Kidney glomerular epithelial cell (primary cell): ENCODE measurements at regions not wholly inside any gene's neighbourhood (a gene's known extent, or its start where the extent isn't known, plus 50 kb on each side); places are given as distances from the start of the nearest gene placed in this dataset.

Experiments
- DNase-seq: peaks from one replicate; lab custom pipeline; 2025; lab: John Stamatoyannopoulos, UW

DNA sequence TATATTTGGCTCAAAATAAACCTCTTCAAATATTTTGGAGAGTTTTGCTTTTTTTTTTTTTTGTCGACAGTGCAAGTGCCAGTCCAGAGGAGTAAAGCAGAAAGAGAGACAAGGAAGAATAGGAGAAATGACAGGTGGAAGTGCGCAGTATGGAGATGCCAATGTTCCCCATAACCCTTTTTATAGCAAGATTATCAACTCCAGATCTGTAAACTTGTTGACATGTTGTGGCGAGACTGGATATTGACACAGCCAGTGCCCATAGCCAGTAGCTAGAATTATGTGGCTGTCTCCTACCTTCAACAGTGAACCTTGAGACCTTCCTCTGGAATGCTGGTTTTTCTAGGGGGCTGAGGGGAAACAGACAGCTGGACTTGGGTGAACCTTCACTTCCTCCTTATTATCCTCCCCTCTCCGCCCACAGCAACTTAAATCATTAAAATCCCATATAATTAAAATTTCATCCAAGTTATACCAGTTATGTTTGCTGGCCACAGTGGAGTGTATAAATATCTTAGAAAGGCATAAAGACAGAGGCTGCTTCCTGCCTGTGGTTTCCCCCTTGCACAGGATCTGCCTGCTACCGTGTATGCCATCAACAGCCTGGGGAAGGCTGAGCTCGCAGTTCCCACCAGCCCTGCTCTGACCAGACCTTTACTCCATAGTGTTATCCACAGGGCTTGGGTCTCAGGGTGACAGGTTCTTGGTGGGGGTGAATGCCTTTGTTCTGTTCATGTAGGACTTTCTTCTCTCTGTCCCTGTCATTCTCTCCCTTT lies 112.3 kb upstream of the ANKH start:
- no peak for DNase-seq

- DNase-seq, result no peak
These were observed 109.1 kb upstream of the ANKH start for GRCh38 chr5:14980698-14981097.

GRCh38 chr5:14977058-14977685 lies 105.6 kb upstream of the ANKH start:
- DNase-seq, result no peak

- DNase-seq, result no peak
These were observed 104.9 kb upstream of the ANKH start for GRCh38 chr5:14976486-14976885.

DNA sequence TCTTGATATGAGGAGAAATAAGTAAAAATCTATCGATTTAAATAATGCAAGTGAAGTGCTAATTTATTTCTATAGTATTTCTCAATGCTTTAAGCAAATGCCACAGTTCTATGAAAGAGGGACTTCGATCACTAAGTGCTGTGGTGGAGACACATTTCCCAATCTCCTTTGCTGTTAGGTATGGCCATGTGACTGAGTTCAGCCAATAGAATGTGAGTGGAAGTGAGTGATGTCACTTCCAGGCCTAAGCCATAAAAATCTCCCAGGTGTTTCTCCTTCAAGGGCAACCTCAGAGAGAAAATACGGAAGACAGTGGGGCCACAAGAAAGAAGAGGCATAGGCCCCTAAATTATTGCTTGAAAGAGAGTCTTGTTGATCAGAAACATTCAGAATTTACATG lies 100.3 kb upstream of the ANKH start:
- no peak for DNase-seq

DNA sequence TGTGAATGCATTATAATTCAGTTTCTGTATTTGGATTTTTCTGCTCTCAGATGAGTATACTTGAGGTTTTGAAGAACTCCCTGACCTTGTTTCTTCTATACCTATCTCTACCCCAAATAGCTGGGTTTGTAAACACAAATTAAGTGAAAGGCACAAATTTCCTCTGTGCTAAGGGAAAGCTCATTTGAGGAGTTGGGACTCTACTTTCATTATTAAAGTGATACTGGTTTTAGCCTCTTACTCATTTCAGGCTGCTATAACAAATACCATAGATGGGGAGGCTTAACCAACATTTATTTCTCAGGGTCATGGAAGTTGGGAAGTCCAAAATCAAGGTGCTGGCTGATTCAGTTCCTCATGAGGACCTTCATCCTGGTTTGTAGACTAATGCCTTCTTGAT lies 97.2 kb upstream of the ANKH start:
- no peak for DNase-seq

DNA sequence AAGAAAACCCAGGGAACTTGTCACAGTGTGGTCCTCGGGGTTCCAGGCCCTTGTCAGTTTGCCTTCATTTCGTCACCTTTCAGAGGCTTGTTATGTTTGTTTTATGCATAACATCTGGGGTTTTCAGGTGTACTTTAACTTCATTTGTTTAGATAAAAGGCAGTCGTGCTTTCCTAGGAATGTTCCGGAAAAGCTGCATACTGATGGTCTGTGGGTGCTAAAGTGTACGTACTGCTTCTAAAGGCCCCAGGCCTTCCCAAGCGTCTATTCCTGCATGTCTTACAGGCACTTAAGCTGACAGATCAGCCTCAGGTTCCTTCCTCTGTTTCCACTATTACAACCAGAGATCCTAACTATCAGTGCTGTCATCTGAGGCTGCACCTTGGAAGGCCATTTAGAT lies 95.6 kb upstream of the ANKH start:
- DNase-seq, result no peak

- DNase-seq, result no peak
These were observed 94.2 kb upstream of the ANKH start for GRCh38 chr5:14965815-14966214.

DNA sequence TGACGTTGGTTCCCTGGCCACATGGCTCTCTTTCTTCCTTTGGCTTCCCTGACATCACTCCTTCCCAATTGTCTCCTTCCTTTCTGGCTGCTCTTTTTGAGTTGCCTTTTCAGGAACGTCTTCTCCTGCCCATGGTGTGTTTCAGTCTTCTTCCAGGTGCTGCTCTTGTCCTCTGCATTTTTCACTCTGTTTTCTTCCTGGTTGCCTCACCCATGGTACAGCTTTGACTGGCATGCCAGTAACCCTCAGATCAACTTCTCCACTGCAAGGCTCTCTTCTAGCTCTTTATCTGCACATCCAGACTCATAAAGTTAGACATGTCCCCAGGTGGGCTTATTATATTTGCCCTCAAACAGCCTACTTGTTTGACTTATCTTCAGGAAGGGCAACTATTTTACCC lies 91.0 kb upstream of the ANKH start:
- no peak for DNase-seq

DNA sequence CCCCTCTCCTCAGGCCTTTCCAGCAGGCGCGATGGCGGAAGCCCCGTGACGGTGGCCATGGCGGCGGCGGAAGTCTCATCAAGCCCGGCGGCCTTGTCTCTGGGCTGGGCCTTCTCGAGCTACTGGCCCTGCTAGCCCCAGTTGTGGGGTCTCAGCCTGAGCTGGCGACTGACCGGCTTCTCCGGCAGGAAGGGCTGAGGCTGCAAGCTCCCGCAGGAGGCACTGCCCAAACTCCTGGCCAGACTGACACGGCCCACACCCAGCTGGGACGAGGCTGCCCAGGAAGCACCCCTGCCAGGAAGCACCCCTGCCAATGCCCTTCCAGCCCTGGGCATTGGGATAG lies 88.5 kb upstream of the ANKH start:
- no peak for DNase-seq

DNA sequence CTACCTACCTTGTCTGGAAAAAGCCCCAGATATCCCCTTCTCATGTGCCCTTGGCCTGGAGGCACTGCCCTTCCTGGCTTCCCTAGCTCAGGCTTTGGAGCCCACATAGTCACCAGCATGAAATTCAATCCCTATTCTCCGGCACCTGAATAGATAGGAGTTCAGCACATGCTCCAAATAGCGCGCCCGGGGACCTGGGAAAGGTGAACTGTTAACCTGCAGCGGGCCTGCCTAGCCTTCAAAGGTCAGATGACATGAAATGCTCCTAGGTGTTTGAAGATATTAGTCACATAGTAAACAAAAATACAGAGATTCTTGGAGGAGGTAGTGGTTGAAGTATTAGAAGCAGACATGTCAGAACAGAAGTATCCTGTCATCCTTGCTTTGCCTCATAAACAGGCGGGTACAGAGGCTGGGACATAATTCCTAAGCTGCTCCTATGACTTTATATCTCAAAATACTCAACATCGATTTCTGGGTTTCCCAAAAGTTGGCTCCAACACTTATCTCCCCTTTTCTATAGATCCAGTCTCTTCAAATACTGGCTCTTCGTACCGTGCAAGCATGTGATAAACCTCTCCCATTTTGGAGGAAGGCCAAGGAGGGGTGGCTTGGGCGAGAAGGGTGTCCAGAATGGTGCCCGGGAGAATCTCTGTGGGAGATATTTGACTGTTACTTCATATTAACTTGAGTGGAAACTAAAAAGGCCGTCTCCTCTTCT lies 88.0 kb upstream of the ANKH start:
- DNase-seq, result peak; percentile 2

DNA sequence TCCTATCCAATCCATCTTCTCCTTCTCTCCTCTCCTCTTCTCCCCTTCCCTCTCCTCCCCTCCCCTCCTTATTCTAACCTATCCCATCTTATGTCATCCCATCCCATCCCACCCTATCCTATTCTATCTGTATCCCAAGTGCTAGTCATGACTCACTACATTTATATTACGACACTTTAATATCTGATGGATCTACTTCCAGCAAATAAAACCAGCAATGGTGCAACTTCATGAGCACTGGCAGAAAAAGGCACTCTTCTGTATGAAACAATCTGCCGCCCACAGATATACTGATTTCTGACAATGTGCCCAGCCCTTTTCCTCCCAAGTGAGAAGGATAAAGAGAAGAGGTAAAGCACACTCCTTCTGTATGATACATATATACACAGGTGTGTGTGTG lies 86.6 kb upstream of the ANKH start:
- DNase-seq, result no peak

DNA sequence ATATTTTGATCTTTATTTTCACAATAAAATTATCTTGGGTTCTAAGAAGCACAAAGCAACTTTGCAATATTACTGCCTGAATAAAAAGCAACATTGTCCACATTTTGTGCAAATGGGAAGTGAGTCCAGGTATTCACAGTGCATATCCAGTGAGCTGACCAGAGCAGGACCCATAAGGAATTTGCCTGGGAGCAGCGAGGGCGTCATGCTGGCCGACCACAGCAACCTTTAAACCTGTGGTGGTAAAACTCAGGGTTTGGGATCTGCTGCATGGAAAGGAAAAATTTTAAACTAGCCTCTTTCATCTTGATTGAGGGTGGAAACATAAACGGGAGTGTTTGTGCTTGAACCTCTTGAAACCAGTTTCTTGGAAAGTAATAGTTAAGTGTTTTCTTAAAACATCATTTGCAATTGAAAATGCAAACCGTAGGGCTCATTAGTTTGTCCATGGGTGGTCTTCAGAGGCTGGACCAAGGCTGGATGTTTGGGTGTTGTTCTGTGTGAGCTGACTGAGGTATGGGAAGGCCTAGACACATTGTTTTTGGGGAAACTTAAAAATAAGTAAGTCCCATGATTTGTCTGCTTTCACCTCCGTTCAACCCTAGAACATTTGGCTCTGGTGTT lies 85.0 kb upstream of the ANKH start:
- DNase-seq, result no peak

- no peak for DNase-seq
These were observed 83.2 kb upstream of the ANKH start for GRCh38 chr5:14954616-14955343.

DNA sequence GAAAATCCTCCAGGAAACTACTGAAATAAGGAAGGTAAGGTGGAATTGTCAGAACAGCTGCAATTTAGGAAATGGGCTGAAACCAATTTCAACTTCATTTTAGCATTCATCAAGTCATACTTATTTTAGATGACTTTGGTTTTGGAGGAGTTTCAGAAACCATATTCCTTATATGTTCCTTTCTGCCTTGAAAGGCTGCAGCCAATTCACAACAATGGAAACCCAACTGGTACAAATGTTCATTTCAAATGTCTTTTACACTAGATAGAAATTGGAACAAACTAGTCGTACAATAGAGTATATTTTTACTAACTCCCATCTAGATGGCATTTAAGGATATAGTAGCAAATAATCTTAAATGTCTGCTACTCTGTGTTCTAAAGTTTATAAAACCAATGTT lies 82.6 kb upstream of the ANKH start:
- no peak for DNase-seq

GRCh38 chr5:14953075-14953607 lies 81.6 kb upstream of the ANKH start:
- no peak for DNase-seq

DNA sequence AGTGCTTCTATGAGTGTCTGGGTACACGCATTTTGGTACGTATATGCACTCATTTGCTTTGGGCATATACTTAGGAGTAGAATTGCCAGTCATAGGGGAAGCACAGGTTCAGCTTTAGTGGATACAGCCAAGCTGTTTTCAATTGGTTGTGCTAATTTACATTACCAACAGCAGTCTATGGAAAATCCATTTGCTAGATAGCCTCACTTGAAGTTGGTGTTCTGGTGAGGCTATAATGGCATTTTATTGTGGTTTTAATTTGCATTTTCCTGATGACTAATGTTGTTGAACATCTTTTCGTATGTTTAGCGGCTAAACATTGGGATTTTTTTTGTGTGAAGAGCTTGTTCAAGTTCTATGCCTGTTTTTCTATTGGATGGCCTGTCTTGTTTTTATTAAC lies 76.8 kb upstream of the ANKH start:
- DNase-seq, result no peak

DNA sequence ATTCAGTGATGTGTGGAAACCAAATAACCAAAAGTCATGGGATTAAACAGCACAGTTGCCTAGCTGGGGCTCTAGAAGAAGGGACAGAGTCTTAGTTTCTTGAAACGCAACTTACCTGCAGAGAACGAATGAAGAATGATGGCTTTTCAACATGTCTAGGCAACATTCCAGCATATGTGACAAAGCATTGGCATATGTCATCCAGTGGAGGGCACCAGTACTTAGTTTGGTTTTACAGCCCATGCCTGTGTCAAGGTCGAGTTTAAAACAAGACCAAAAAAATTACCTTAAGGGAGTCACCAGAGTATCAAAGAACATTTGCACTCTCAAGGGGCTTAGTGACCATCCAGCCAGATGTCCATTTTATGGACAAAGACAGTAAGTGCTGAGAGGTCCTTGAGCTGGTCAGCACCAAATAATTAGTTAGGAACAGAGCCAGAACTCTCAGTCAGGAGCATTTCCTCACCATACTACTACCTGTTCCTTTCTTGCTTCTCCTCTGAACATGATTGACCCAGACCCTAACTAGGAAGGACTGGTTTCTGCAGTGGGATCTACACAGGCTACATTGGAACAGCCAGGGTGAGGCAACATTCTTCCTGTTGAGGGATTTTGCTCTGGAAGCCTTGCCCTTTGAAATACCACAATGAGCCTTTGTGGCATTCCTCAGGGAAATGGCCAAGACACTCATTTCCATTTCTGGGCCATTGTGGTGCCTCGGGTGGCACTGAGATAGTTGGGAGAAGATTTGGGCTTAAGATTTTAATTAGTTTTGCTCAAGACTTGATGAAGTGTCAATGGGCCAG lies 75.4 kb upstream of the ANKH start:
- no peak for DNase-seq

DNA sequence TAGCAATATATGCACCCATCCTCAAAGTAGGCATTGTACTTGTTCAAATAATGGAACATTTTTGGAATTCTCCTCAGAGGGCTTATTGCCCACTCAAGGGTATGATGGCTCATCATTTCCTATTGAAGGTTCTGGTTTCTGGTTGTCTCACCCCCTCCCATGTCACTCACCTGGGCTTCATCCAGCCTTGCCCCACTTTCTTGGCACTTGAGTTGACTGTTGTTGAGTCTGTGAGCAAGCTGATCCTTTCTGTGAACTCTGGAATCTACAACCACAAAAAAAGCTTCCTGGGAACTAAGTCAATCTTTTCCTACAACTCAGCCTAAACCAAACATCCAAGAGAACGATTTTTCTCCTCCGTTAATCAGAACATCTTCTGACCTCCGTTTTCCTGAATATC lies 73.9 kb upstream of the ANKH start:
- DNase-seq, result no peak

- no peak for DNase-seq
These were observed 73.4 kb upstream of the ANKH start for GRCh38 chr5:14944996-14945395.

- no peak for DNase-seq
These were observed 72.8 kb upstream of the ANKH start for GRCh38 chr5:14944350-14944739.
